ENCODE measurements at regions not wholly inside any gene's neighbourhood (a gene's known extent, or its start where the extent isn't known, plus 50 kb on each side); places are given as distances from the start of the nearest gene placed in this dataset.

GRCh38 chr4:137193564-137193963 lies 338.7 kb downstream of the PCDH18 start:
- DNase-seq, result no peak

GRCh38 chr4:137181293-137181899 lies 350.9 kb downstream of the PCDH18 start:
- no peak for DNase-seq

- DNase-seq, result no peak
Measured at GRCh38 chr4:137180349-137180748, 351.9 kb downstream of the PCDH18 start.

GRCh38 chr4:137156807-137157206 lies 375.5 kb downstream of the PCDH18 start:
- no peak for DNase-seq

GRCh38 chr4:137156054-137156453 lies 376.2 kb downstream of the PCDH18 start:
- DNase-seq, result no peak

GRCh38 chr4:137131201-137131600 lies 401.1 kb downstream of the PCDH18 start:
- peak; percentile 42 to 52 for DNase-seq

GRCh38 chr4:137129845-137130244 lies 402.4 kb downstream of the PCDH18 start:
- no peak for DNase-seq

- no peak for DNase-seq
Measured at GRCh38 chr4:137129441-137129840, 402.9 kb downstream of the PCDH18 start.

- no peak for DNase-seq
Measured at GRCh38 chr4:137125011-137125410, 407.3 kb downstream of the PCDH18 start.

- peak; percentile 54 to 61 for DNase-seq
Measured at GRCh38 chr4:137124278-137124932, 407.9 kb downstream of the PCDH18 start.

GRCh38 chr4:137122876-137123275 lies 409.4 kb downstream of the PCDH18 start:
- DNase-seq, result no peak

GRCh38 chr4:137116144-137116543 lies 416.1 kb downstream of the PCDH18 start:
- DNase-seq, result no peak

GRCh38 chr4:137106733-137107132 lies 425.6 kb downstream of the PCDH18 start:
- no peak for DNase-seq

GRCh38 chr4:137106287-137106686 lies 426.0 kb downstream of the PCDH18 start:
- no peak for DNase-seq

- DNase-seq, result no peak
Measured at GRCh38 chr4:137090951-137091350, 441.3 kb downstream of the PCDH18 start.

- DNase-seq, result no peak
Measured at GRCh38 chr4:137083571-137084135, 448.6 kb downstream of the PCDH18 start.

GRCh38 chr4:137082061-137082460 lies 450.2 kb downstream of the PCDH18 start:
- no peak for DNase-seq

- no peak for DNase-seq
Measured at GRCh38 chr4:137076908-137077307, 455.4 kb downstream of the PCDH18 start.

GRCh38 chr4:137075586-137075985 lies 456.7 kb downstream of the PCDH18 start:
- DNase-seq, result no peak

GRCh38 chr4:137070614-137071013 lies 461.7 kb downstream of the PCDH18 start:
- no peak for DNase-seq

- DNase-seq, result no peak
Measured at GRCh38 chr4:137069473-137069872, 462.8 kb downstream of the PCDH18 start.

GRCh38 chr4:137067735-137068134 lies 464.6 kb downstream of the PCDH18 start:
- no peak for DNase-seq

GRCh38 chr4:137065311-137065710 lies 467.0 kb downstream of the PCDH18 start:
- DNase-seq, result no peak

GRCh38 chr4:137063961-137064360 lies 468.3 kb downstream of the PCDH18 start:
- DNase-seq, result no peak

- no peak for DNase-seq
Measured at GRCh38 chr4:137043184-137043583, 489.1 kb downstream of the PCDH18 start.
